ENCODE measurements at regions not wholly inside any gene's neighbourhood (a gene's known extent, or its start where the extent isn't known, plus 50 kb on each side); places are given as distances from the start of the nearest gene placed in this dataset.

DNA sequence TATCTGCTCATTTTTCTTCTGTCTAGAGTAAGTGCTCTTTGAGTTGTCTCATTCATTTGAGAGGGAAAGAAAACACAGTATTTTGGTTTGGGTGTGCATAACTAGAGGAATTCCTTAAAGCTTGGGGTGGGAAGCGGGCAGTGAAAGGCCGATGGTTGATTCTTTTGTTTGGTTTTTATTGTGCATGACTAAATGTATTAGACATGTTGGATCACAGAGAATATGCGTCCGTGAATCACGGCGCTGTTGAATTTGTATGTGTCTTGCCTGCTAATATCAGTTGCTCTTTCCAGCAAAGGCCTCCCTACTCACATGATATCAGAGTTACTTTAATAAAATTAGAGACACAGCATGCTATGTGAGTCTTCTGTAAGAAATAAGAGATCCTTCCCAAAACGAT, 180.0 kb downstream of the CHD9NB start:
- no peak for DNase-seq (ENCODE audit: low read depth in 1 of 2, low spot score in 1 of 2)
- CTCF ChIA-PET: no interaction called here
- H3K4me1 ChIP-seq: no peaks in the 10 kb centered on the region
- no peak overlapping the region for H3K27ac ChIP-seq
- no peak for FAIRE-seq
- 64% methylated on average over 7 of the region's 7 CpGs for WGBS (ENCODE audit: missing lambda C conversion rate)
- H3K4me2 ChIP-seq: no peak overlapping the region
- H3K4me3 ChIP-seq: no peak overlapping the region
- H3K9me3 ChIP-seq: no peaks in the 10 kb centered on the region
- POLR2A ChIA-PET: no interaction called here
- TF ChIP-seq FOSB (CRISPR knock-in tag; IDR thresholded peaks at IDR 0.05) (no peak), NFE2L2 (conservative IDR thresholded peaks at IDR 0.05; ENCODE audit: low read length) (no peak), EHMT2 (IDR thresholded peaks at IDR 0.05; ENCODE audit: low read depth) (no peak), RCOR1 (IDR thresholded peaks at IDR 0.05; ENCODE audit: low read depth, low read length) (no peak), EHF (CRISPR knock-in tag; IDR thresholded peaks at IDR 0.05) (no peak), HOXA7 (CRISPR knock-in tag; IDR thresholded peaks at IDR 0.05) (no peak)
- TF ChIP-seq, protein P1, sequence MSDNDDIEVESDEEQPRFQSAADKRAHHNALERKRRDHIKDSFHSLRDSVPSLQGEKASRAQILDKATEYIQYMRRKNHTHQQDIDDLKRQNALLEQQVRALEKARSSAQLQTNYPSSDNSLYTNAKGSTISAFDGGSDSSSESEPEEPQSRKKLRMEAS (IDR thresholded peaks at IDR 0.05): no peak
- TF ChIP-seq, protein P2, sequence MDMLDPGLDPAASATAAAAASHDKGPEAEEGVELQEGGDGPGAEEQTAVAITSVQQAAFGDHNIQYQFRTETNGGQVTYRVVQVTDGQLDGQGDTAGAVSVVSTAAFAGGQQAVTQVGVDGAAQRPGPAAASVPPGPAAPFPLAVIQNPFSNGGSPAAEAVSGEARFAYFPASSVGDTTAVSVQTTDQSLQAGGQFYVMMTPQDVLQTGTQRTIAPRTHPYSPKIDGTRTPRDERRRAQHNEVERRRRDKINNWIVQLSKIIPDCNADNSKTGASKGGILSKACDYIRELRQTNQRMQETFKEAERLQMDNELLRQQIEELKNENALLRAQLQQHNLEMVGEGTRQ (IDR thresholded peaks at IDR 0.05): no peak
- no peak for ATAC-seq

DNA sequence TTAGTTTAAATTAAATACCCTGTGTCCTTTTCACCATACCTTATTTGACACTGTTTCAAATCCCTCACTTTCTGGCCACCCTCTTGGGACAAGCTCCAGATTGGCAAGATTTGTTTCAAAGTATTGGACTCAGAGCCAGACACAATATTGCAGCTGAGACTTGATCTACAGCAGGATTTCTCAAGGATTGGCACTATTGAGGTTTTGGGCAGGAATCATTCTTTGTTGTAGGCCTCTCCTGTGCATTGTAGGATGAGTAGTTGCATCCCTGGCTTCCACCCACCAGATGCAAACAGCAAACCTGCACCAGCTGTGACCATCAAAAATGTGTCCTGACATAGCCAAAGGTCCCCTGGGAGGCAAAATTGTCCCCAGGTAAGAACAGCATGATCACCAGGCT, 181.2 kb downstream of the CHD9NB start:
- Histone ChIP-seq H3K27ac (no peak overlapping the region), H3K4me1 (no peaks in the 10 kb centered on the region), H3K4me2 (no peak overlapping the region), H3K9me3 (no peaks in the 10 kb centered on the region), H3K4me3 (no peak overlapping the region)
- CTCF ChIA-PET: no interaction called here
- ATAC-seq (no peak), FAIRE-seq (no peak), DNase-seq (ENCODE audit: low read depth in 1 of 2, low spot score in 1 of 2) (no peak)
- TF ChIP-seq, protein P3, sequence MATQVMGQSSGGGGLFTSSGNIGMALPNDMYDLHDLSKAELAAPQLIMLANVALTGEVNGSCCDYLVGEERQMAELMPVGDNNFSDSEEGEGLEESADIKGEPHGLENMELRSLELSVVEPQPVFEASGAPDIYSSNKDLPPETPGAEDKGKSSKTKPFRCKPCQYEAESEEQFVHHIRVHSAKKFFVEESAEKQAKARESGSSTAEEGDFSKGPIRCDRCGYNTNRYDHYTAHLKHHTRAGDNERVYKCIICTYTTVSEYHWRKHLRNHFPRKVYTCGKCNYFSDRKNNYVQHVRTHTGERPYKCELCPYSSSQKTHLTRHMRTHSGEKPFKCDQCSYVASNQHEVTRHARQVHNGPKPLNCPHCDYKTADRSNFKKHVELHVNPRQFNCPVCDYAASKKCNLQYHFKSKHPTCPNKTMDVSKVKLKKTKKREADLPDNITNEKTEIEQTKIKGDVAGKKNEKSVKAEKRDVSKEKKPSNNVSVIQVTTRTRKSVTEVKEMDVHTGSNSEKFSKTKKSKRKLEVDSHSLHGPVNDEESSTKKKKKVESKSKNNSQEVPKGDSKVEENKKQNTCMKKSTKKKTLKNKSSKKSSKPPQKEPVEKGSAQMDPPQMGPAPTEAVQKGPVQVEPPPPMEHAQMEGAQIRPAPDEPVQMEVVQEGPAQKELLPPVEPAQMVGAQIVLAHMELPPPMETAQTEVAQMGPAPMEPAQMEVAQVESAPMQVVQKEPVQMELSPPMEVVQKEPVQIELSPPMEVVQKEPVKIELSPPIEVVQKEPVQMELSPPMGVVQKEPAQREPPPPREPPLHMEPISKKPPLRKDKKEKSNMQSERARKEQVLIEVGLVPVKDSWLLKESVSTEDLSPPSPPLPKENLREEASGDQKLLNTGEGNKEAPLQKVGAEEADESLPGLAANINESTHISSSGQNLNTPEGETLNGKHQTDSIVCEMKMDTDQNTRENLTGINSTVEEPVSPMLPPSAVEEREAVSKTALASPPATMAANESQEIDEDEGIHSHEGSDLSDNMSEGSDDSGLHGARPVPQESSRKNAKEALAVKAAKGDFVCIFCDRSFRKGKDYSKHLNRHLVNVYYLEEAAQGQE (IDR thresholded peaks at IDR 0.05): no peak
- no peak for TF ChIP-seq NFE2L2 (conservative IDR thresholded peaks at IDR 0.05; ENCODE audit: low read length)
- no peak for TF ChIP-seq TP53 (CRISPR knock-in tag; IDR thresholded peaks at IDR 0.05)
- no peak for TF ChIP-seq SMC3 (IDR thresholded peaks at IDR 0.05)
- TF ChIP-seq, protein P4, sequence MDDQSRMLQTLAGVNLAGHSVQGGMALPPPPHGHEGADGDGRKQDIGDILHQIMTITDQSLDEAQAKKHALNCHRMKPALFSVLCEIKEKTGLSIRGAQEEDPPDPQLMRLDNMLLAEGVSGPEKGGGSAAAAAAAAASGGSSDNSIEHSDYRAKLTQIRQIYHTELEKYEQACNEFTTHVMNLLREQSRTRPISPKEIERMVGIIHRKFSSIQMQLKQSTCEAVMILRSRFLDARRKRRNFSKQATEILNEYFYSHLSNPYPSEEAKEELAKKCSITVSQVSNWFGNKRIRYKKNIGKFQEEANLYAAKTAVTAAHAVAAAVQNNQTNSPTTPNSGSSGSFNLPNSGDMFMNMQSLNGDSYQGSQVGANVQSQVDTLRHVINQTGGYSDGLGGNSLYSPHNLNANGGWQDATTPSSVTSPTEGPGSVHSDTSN (IDR thresholded peaks at IDR 0.05): no peak
- TF ChIP-seq, protein P5, sequence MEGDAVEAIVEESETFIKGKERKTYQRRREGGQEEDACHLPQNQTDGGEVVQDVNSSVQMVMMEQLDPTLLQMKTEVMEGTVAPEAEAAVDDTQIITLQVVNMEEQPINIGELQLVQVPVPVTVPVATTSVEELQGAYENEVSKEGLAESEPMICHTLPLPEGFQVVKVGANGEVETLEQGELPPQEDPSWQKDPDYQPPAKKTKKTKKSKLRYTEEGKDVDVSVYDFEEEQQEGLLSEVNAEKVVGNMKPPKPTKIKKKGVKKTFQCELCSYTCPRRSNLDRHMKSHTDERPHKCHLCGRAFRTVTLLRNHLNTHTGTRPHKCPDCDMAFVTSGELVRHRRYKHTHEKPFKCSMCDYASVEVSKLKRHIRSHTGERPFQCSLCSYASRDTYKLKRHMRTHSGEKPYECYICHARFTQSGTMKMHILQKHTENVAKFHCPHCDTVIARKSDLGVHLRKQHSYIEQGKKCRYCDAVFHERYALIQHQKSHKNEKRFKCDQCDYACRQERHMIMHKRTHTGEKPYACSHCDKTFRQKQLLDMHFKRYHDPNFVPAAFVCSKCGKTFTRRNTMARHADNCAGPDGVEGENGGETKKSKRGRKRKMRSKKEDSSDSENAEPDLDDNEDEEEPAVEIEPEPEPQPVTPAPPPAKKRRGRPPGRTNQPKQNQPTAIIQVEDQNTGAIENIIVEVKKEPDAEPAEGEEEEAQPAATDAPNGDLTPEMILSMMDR (IDR thresholded peaks at IDR 0.05): no peak
- TF ChIP-seq FOSB (CRISPR knock-in tag; IDR thresholded peaks at IDR 0.05): no peak
- TF ChIP-seq CHD2 (IDR thresholded peaks at IDR 0.05; ENCODE audit: low read length, partially characterized antibody): no peak
- TF ChIP-seq HEYL (CRISPR knock-in tag; IDR thresholded peaks at IDR 0.05): no peak
- TF ChIP-seq HOXA7 (CRISPR knock-in tag; IDR thresholded peaks at IDR 0.05): no peak
- TF ChIP-seq EP300 (IDR thresholded peaks at IDR 0.05): no peak
- TF ChIP-seq, protein P1 (IDR thresholded peaks at IDR 0.05): no peak
- no peak for TF ChIP-seq CBX2 (IDR thresholded peaks at IDR 0.05; ENCODE audit: borderline replicate concordance, low read depth)
- no peak for TF ChIP-seq FOSL2 (IDR thresholded peaks at IDR 0.05)
- no peak for TF ChIP-seq FOSL2 (CRISPR knock-in tag; IDR thresholded peaks at IDR 0.05)
- TF ChIP-seq, protein P6, sequence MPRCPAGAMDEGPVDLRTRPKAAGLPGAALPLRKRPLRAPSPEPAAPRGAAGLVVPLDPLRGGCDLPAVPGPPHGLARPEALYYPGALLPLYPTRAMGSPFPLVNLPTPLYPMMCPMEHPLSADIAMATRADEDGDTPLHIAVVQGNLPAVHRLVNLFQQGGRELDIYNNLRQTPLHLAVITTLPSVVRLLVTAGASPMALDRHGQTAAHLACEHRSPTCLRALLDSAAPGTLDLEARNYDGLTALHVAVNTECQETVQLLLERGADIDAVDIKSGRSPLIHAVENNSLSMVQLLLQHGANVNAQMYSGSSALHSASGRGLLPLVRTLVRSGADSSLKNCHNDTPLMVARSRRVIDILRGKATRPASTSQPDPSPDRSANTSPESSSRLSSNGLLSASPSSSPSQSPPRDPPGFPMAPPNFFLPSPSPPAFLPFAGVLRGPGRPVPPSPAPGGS (IDR thresholded peaks at IDR 0.05): no peak
- TF ChIP-seq SREBF2 (IDR thresholded peaks at IDR 0.05): no peak
- TF ChIP-seq EHMT2 (IDR thresholded peaks at IDR 0.05; ENCODE audit: low read depth): no peak
- no peak for TF ChIP-seq ESRRA (IDR thresholded peaks at IDR 0.05; ENCODE audit: borderline replicate concordance, low read length)
- TF ChIP-seq RNF2 (IDR thresholded peaks at IDR 0.05; ENCODE audit: borderline replicate concordance, low read depth): no peak
- TF ChIP-seq KDM5A (IDR thresholded peaks at IDR 0.05): no peak
- POLR2A ChIA-PET: no interaction called here

Data from A549 (cell line).